GM21717 (cell line): ENCODE measurements at regions not wholly inside any gene's neighbourhood (a gene's known extent, or its start where the extent isn't known, plus 50 kb on each side); places are given as distances from the start of the nearest gene placed in this dataset.
A peak's percentile ranks its signal among the peaks of the same experiment; 100 is the strongest.
"Not testable (repeated sequence)": the region's sequence is repeated elsewhere in the genome, so short reads cannot be mapped to it uniquely, and the experiment has no call there.

Experiments
- ATAC-seq: cut with Tn5 transposase; IDR thresholded peaks from one replicate; pipeline ENCODE4 v1.9.1; 2021; ENCODE audit warnings: mild to moderate bottlenecking, moderate library complexity; ENCODE audit not compliant: unreplicated experiment

DNA sequence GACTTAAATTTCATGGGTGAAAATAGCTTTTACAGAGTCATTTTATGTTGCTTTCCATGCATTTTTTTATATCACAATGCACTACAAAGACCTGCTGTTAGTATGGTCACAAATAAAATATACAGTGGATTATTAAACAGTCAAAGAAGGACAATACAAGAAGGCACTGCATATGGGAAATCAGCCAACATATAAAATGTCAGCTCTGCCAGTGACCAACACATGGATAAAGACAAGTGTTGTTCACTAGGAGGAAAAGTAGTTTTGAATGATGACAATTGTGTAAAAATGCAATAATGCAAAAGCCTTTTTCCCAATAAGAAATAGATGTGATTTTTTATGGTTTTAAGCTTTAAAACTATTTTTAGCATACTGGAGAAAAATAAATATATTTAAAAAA lies 425.3 kb upstream of the CBLB start:
- no peak for ATAC-seq

DNA sequence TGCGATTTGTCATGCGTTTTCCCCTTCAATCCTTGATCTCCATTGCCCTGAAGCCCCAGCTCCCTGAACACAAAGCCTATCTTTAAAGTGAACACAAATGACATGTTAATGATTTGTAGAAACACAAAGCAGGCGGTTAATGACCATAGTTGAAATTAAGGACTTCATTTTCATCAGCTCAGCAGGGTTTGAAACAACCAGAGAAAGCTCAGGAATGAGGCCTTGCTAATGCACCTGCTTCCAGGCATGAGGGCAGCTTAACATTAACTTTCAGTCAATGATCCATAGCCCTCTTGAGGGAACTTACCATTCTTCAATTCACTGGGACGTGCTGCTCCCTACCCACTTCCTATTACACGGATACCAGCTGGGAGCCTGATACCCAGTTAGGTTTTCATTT lies 427.2 kb upstream of the CBLB start:
- ATAC-seq = no peak

DNA sequence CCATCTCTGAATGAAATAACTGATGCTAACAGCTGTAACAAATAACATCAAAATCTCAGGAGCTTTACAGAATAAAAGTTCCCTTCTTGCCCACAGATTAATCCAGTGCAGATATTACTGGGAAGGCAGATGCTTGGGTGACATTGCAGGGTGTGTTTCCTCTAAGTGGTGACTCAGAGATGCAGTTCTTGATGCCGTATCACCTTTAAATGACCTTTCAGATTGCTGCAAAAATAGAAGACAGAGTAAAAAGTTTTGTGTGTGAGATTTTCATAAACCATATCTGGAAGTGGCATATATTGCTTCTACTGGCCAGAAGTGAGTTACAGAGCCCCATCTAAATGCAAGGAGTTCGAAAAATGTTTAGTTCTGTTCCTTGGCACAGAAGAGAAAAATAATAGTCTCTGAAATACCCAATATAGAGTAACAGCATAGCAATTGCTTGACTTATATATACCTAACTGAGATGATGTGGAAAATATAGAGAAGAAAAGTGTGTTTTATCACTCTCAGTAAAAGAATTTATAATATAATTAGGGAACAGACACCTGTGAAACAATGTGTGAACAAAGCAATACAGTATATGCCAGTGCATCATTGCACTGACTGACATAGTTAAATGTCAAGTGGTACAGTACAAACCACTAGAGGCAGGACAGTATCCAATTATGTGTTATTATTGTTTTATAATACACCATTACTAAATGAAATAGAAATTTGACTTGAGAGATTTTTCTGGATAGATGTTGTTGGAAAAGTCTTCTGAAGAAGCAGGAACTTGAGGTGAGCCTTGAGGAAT lies 430.7 kb upstream of the CBLB start:
- ATAC-seq = peak; percentile 72

DNA sequence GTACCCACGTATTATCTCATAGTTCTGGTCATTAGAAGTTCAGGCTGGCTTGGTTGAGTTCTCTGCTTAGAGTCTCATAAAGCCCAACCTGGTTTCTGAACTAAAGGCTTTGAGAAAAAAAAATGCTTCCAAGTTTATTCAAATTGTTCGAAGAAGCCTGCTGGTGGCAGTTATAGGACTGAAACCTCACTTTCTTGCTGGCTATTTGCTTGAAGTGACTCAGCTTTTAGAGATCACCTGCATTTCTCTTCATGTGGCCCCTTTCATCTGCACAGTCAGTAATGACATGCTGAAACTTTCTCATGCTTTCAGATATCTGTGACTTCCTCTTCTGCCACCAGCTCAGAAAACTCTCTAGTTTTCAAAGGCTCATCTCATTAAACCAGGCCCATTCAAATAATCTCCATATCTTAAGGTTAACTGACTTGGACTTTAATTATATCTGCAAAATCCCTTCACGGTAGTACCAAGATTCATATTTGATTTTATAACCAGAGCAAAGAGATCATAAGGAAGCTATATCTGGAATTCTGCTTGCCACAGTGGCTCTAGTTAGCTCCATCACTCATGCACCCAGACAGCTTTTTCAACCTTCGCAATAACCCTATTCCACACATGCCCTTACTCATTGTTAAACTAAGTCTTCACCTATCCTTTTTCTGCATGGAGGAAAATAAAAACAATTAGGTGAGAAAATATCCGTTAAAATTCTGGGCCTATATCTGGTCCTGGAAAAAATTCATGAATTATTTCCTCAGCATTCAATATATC lies 433.8 kb upstream of the CBLB start:
- peak; percentile 92 for ATAC-seq

GRCh38 chr3:106303766-106304165 lies 435.0 kb upstream of the CBLB start:
- no peak for ATAC-seq

DNA sequence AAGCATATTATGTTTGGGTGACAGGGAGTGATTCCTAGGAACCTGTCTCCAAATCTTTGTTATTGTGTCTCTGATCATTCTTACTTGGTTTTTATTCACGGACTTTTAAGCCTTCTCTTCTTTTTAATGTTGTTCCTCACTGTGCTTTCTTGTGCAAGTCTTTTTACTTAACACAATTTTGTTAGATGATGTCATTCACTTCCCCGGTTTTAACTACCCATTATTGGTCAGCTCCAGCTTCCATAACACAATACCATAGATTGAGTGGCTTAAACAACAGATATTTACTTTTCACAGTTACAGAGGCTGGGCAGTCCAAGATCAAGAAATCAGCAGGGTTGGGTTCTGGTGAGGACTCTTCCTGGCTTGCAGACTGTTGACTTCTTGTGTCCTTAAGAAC lies 436.3 kb upstream of the CBLB start:
- ATAC-seq = no peak

DNA sequence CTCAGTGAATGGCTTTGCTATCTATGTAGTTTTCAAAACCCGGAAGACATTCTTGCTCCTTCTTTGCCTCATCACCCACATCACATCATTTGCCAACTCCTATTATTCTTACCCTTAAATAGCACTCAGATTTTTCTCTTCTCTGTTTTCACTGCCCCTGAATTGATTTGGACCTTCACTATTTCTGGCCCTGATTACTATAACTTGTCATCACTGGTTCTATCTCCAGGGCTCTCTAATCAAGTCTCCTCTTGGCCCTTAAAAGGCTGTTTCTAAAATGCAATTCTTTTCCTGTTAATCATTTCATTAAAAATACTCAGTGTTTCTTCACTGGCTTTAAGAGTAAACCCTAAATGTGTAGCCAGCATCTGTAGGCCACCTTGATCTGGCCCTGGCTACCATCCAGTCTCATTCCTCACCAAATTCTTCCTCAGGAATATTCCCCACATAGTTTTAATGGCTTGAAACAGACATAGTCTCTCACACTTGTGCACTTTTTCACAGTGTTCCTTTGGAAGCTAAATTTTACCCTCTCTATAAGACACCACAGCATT lies 437.1 kb upstream of the CBLB start:
- ATAC-seq = no peak

DNA sequence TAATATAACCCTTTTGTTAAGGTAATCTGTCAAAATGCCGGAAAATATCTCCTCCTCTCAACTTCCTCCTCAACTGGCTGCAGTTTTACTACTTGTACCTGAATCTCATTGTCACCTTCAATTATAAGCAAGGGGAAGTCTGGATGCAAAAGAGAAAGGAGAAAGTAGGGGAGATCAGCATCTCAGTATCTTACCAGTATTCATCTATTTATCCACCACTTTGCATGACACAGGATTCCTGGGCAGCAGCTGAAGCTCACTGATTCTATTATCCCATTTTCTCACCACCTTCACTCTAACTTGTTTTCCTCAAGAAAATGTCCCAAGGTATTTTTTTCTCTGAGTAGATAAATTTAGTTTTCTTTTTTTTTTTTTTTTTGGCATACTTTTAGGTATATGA lies 440.5 kb upstream of the CBLB start:
- no peak for ATAC-seq

- ATAC-seq = not testable (repeated sequence)
Observed at GRCh38 chr3:106309798-106310197, 441.0 kb upstream of the CBLB start.

DNA sequence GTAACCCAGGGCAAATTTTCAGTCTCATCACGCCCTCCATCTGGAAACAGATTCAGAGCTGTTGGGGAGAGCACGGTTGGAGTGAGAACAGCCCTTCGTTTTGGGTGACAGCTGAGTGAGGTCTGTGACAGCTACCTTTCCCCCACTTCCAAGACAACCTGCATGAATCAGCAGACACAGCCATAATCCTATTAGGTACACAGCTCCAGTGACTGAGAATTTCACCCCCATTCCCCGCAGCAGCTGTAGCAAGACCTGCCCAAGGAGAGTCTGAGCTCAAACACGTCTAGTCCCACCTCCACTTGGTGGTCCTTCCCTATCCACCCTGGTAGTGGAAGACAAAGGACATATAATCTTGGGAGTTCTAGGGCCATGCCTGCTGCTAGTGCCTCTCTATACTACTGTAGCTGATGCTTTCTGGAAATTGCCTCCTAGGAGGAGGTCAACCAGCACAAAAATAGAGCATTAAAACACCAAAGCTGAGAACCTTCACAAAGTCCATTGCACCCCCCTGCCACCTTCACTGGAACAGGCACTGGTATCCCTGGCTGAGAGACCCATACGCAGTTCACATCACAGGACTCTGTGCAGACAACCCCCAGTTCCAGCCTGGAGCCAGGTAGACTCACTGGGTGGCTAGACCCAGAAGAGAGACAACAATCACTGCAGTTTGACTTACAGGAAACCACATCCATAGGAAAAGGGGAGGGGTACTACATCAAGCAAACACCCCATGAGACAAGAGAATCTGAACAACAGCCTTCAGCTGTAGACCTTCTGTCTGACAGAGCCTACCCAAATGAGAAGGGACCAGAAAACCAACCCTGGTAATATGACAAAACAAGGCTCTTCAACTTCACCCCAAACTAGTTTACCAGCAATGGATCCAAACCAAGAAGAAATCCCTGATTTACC lies 448.6 kb upstream of the CBLB start:
- no peak for ATAC-seq

DNA sequence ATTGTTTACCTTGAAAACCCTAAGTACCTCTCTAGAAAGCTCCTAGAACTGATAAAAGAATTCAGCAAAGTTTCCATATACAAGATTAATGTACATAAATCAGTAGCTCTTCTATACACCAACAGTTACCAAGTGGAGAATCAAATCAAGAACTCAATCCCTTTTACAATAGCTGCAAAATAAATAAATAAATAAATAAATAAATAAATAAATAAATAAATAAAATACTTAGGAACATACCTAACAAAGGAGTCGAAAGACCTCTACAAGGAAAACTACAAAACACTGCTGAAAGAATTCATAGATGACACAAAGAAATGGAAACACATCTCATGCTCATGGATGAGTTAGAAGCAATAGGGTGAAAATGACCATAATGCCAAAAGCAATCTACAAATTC lies 452.6 kb upstream of the CBLB start:
- ATAC-seq = not testable (repeated sequence)

DNA sequence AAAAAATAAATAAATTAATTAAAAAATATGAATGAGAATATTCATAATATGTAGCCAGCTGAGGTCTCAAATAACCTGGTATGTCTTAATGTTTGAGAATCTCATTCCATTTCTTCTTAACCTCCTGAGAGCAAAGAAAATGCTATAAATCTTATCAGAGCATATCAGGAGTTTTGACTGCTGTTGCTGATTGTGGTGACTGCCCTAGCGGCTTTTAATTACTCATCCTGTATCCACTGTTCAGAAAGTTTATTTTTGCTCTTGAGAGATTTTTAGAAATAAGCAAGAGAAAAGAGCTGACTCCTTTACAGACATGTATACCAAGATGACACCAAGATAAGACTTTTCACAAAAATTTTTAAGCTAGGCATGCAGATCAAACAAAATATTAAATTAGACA lies 454.8 kb upstream of the CBLB start:
- ATAC-seq = no peak

GRCh38 chr3:106326941-106327695 lies 458.3 kb upstream of the CBLB start:
- ATAC-seq = no peak

DNA sequence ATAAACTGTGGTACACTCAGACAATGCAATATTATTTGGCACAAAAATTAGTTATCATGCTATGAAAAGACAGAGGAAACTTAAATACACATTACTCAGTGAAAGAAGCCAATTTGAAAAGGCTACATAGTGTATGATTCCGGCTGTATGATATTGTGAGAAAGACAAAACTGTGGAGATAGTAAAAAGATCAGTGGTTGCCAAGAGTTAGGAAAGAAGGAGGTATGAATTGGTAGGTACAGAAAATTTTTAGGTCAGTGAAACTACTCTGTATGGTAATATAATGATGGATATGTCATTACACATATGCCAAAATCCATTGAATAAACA lies 458.8 kb upstream of the CBLB start:
- ATAC-seq = no peak

- no peak for ATAC-seq
Observed at GRCh38 chr3:106328224-106328623, 459.4 kb upstream of the CBLB start.

- no peak for ATAC-seq
Observed at GRCh38 chr3:106329521-106329920, 460.7 kb upstream of the CBLB start.

GRCh38 chr3:106331636-106332035 lies 462.8 kb upstream of the CBLB start:
- ATAC-seq = no peak

GRCh38 chr3:106332129-106332528 lies 463.3 kb upstream of the CBLB start:
- ATAC-seq = no peak

DNA sequence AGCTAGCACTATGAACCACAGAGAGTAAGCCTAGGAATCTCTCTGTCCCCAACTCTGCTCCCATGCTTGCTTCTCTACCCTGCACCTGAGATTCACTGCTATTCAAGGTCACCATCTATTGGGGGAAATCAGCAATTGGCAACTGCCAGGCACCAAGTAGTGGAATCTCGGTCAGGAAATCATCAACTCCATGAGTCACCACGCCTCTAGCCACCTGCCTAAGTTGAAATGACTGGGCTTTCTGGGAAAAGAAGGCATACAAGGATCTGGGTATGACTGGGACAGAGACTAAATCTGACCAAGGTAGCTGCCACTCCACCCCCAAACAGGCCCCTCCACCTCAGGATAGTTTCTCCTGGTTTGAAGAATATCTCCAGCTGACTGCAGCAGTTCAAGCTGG lies 464.1 kb upstream of the CBLB start:
- peak; percentile 83 for ATAC-seq

DNA sequence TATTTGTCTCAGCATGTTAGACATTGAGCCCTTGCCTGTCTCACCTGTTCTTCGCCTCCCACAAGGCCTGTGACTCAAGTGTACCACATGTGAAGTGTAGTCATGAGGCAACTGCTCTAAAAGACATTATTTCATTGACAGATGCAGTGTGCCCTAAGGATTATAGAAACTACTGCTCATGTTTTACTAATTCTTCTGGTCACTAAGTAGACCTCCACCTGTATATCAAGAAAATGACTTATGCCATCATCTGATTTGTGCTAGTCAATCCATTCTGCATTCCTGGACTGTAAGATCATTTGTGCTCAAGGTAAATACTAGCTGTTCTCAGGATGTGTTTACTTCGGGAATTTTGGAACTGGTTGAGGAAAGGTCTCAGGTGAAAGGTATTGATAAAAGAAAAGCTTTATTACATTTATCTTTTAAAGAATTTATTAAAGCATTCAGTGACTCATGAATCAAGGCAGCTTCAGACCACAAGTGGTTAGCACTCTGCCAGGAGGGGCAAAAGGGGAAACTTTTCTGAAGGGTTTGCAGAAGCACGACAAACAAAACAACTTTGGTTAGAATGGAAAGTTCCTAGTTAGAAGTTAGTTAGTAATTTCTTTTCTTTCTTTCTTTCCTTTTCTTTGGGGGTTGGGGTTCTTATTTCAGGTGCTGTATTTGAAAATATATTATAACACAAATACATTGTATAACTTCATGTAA lies 465.3 kb upstream of the CBLB start:
- ATAC-seq = peak; percentile 51
